Transverse colon (tissue), 4 donors: ENCODE measurements at regions not wholly inside any gene's neighbourhood (a gene's known extent, or its start where the extent isn't known, plus 50 kb on each side); places are given as distances from the start of the nearest gene placed in this dataset.

Experiments
- DNase-seq: peaks from one replicate; pipeline ENCODE4 v3.0.0-alpha.2; 2019
- H3K27ac ChIP-seq, 4 donors: fragments of 200-600 bp; sonication (generic); 2 replicates each; pipeline ENCODE4 v1.5.1; 2016 to 2018; ENCODE audit warnings: inconsistent platforms in 4 of 4
- H3K27me3 ChIP-seq: fragments of 200-600 bp; sonication (generic); 2 replicates; pipeline ENCODE4 v1.5.1; 2017; ENCODE audit warnings: inconsistent platforms
- H3K36me3 ChIP-seq, 4 donors: fragments of 200-600 bp; sonication (generic); 2 replicates each; pipeline ENCODE4 v1.5.1; 2017 to 2019; ENCODE audit warnings: inconsistent platforms in 4 of 4
- H3K4me1 ChIP-seq, 4 donors: fragments of 200-600 bp; sonication (generic); 2 replicates each; pipeline ENCODE4 v1.5.1; 2017 to 2020; ENCODE audit warnings: inconsistent platforms in 4 of 4
- H3K4me3 ChIP-seq, 4 donors: fragments of 200-600 bp; sonication (generic); 1 replicate in 1 of 4; 2 replicates in 3 of 4; pipeline versions ENCODE4 v1.5.1 to v1.6.1; 2017 to 2019; ENCODE audit warnings: inconsistent platforms in 4 of 4
- H3K9me3 ChIP-seq, 2 donors: fragments of 200-600 bp; sonication (generic); 2 replicates each; pipeline ENCODE4 v1.5.1; 2017 to 2019; ENCODE audit warnings: inconsistent platforms in 2 of 2
- CTCF ChIP-seq, 5 experiments: fragments of 200-600 bp in 3 of 5; fragments of 450-650 bp in 2 of 5; sonication (generic) in 3 of 5; IDR thresholded peaks; 1 replicate in 2 of 5; 2 replicates in 3 of 5; pipeline ENCODE4 v1.5.1; 2016 to 2017; ENCODE audit warnings: antibody characterized with exemption in 5 of 5, inconsistent platforms in 3 of 5, mild to moderate bottlenecking in 2 of 5, moderate library complexity in 1 of 5
- EP300 ChIP-seq: sonication (generic); formaldehyde crosslinking; IDR thresholded peaks from one replicate; pipeline ENCODE4 v1.6.1; 2017; ENCODE audit warnings: antibody characterized with exemption, low read depth
- POLR2A ChIP-seq: fragments of 450-650 bp; IDR thresholded peaks from one replicate; pipeline ENCODE4 v1.6.1; 2016; ENCODE audit warnings: antibody characterized with exemption, mild to moderate bottlenecking, moderate library complexity
- POLR2AphosphoS5 ChIP-seq, 3 donors: sonication (generic); formaldehyde crosslinking; IDR thresholded peaks; one replicate each; pipeline ENCODE4 v1.6.1; 2016; ENCODE audit warnings: antibody characterized with exemption in 3 of 3
- WGBS, 2 donors: methylation state at CpG; one replicate each; pipeline ENCODE4 v1.1.5; 2018; ENCODE audit warnings: low coverage in 1 of 2; 5-methylcytosine and 5-hydroxymethylcytosine counted together
- in situ Hi-C, 4 donors: fragments of 200-750 bp; cut with MboI; loops; one replicate each; pipeline versions ENCODE4 v1.15.0 to v1.15.1; 2017; ENCODE audit warnings: low sequenced_read_pairs in 3 of 4, low pct_ligation_motif_present in 1 of 4, low pct_unique_long_range_greater_than_20kb in 1 of 4
- intact Hi-C: fragments of 100-400 bp; cut with DNase I; formaldehyde crosslinking; loops from one replicate; pipeline ENCODE4 v1.15.1; 2023; ENCODE audit warnings: low total_unique reads

GRCh38 chr7:69373171-69374043 lies 224.9 kb upstream of the AUTS2 start:
- DNase-seq = no peak
- Histone ChIP-seq H3K36me3 (no peaks in the 10 kb centered on the region), H3K27me3 (no peaks in the 10 kb centered on the region), H3K4me1 (peaks cover 0 to 9% (median 0%) of the 10 kb centered on the region in 4 donors), H3K27ac (peak overlapping the region in 3 of 4 donors; percentile 1 to 24 (median 1)), H3K9me3 (no peaks in the 10 kb centered on the region), H3K4me3 (no peak overlapping the region)
- intact Hi-C loops (no loop called here), in situ Hi-C loops (no loop called here)
- TF ChIP-seq CTCF (IDR thresholded peaks at IDR 0.05) = no peak
- TF ChIP-seq EP300 = no peak
- TF ChIP-seq POLR2AphosphoS5 (IDR thresholded peaks at IDR 0.05) = no peak
- no peak for TF ChIP-seq POLR2A
- WGBS, 2 donors = 13 to 32% methylated on average over 1 to 6 of the region's 6 CpGs

GRCh38 chr7:69374044-69374425 lies 224.2 kb upstream of the AUTS2 start:
- in situ Hi-C loops = no loop called here
- H3K9me3 ChIP-seq = no peaks in the 10 kb centered on the region
- intact Hi-C loops = no loop called here
- peak; percentile 7 for DNase-seq
- WGBS, 2 donors = 49% methylated on average over 5 of the region's 5 CpGs
- no peaks in the 10 kb centered on the region for H3K27me3 ChIP-seq
- no peak overlapping the region for H3K4me3 ChIP-seq
- TF ChIP-seq EP300 = no peak
- TF ChIP-seq POLR2AphosphoS5 (IDR thresholded peaks at IDR 0.05) = peak in 1 of 3 donors; percentile 40
- peaks cover 0 to 9% (median 0%) of the 10 kb centered on the region in 4 donors for H3K4me1 ChIP-seq
- H3K27ac ChIP-seq = peak overlapping the region in 3 of 4 donors; percentile 1 to 24 (median 1)
- no peaks in the 10 kb centered on the region for H3K36me3 ChIP-seq

GRCh38 chr7:69377191-69377590 lies 221.1 kb upstream of the AUTS2 start:
- Histone ChIP-seq H3K27ac (no peak overlapping the region), H3K9me3 (no peaks in the 10 kb centered on the region), H3K4me1 (peaks cover 0 to 9% (median 0%) of the 10 kb centered on the region in 4 donors), H3K27me3 (no peaks in the 10 kb centered on the region), H3K4me3 (no peak overlapping the region), H3K36me3 (no peaks in the 10 kb centered on the region)
- intact Hi-C loops = no loop called here
- TF ChIP-seq EP300 = no peak
- no peak for TF ChIP-seq POLR2A
- TF ChIP-seq CTCF (IDR thresholded peaks at IDR 0.05) = no peak
- TF ChIP-seq POLR2AphosphoS5 (IDR thresholded peaks at IDR 0.05) = no peak
- 64 to 72% methylated on average over 4 to 5 of the region's 5 CpGs for WGBS, 2 donors
- no peak for DNase-seq
- in situ Hi-C loops = no loop called here

- H3K27me3 ChIP-seq = no peaks in the 10 kb centered on the region
- in situ Hi-C loops (no loop called here), intact Hi-C loops (no loop called here)
- H3K4me3 ChIP-seq = no peak overlapping the region
- H3K9me3 ChIP-seq = no peaks in the 10 kb centered on the region
- no peaks in the 10 kb centered on the region for H3K4me1 ChIP-seq
- H3K27ac ChIP-seq = no peak overlapping the region
- DNase-seq = no peak
- H3K36me3 ChIP-seq = no peaks in the 10 kb centered on the region
- TF ChIP-seq CTCF (IDR thresholded peaks at IDR 0.05) = no peak
- TF ChIP-seq EP300 = no peak
- TF ChIP-seq POLR2A = no peak
- TF ChIP-seq POLR2AphosphoS5 (IDR thresholded peaks at IDR 0.05) = no peak
- 56 to 69% methylated on average over 8 of the region's 8 CpGs for WGBS, 2 donors
Measured at GRCh38 chr7:69388452-69389137, 209.7 kb upstream of the AUTS2 start.
